HFF-Myc (cell line): ENCODE measurements at regions not wholly inside any gene's neighbourhood (a gene's known extent, or its start where the extent isn't known, plus 50 kb on each side); places are given as distances from the start of the nearest gene placed in this dataset.

ENCODE experiments used
- DNase-seq: peaks from one replicate; pipeline ENCODE4 v3.0.0-alpha.2; 2011; ENCODE audit warnings: low read depth; ENCODE audit errors: extremely low read depth
- H3K4me3 ChIP-seq: replicated peaks from 2 replicates; pipeline ENCODE4 v1.5.1; 2011; ENCODE audit warnings: low read depth, mild to moderate bottlenecking, control low read depth, low read length
- CTCF ChIP-seq: IDR thresholded peaks from 2 replicates; pipeline ENCODE4 v1.5.1; 2012; ENCODE audit warnings: mild to moderate bottlenecking, low read depth, low read length, control low read depth; ENCODE audit errors: missing control alignments

DNA sequence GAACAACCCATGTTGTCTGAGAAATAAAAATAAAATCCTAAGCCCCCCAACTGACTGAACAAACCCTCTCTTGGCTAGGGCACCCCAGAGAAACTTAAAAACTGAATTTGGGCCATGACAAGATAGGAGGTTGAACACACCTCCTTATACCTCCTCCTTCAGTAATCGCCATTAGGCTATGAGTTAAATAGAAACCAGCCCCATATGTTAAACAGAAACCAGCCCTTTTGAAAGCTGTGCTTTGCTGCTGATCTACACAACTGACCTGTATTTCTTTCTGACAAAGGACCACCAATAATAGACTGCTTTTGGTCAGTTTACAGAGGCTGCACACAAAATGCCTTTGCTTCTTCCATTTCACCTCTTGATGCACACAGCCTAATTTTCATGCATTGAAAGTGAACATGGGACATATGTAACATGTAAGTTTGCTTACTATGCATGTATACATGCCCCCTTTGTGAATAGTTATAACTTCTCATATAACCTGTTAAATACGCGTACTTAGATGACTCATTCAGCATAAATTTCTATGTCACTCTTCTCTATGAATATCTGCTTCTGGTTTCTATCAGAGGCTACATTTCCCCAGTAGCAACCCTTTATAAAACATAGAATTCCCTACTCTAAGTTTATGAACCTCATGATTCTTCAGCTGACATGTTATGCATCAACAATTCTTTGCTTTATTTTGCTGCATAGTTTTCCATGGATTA, 462.9 kb downstream of the COL12A1 start:
- no peak for DNase-seq
- TF ChIP-seq CTCF, result no peak
- no peak overlapping the region for H3K4me3 ChIP-seq

DNA sequence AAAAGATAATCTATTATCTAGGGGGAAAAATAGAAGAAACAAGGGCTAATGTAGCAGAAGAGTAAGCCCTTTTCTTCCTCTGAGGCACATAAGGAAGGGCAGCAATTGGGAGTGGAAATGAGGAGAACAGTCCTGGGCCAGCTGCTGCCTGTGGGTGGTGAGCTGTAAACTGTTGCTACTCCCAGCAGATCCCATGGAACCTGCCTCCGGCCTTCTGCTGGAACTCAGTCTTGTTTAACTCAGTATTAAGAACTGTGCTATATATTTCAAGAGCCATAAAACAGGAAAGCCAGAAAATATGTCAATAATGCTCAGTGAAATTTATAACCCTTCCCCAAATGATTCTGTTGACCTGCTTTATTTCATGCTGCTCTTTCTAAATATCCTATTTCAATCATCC, 464.2 kb downstream of the COL12A1 start:
- no peak for TF ChIP-seq CTCF
- no peak for DNase-seq
- H3K4me3 ChIP-seq, result no peak overlapping the region

DNA sequence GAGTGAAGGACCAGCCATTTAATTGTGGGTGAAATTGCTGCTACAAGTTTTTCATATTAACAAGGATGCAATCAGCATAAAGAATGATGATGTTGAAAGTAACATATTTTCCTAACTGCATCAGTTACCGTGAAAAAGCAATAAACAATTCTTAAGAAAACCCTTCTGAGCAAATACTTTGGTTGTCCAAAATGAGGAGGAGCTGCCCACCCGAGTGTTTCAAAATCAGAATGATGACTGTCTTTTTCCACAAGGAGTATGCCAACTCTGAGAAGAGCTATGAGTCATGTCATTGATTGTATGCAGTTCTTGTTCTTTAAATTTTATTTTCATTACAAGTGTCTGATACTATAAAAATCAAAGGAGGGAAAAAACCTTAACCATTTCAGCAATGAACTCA, 470.5 kb downstream of the COL12A1 start:
- no peak overlapping the region for H3K4me3 ChIP-seq
- TF ChIP-seq CTCF, result no peak
- DNase-seq, result no peak

DNA sequence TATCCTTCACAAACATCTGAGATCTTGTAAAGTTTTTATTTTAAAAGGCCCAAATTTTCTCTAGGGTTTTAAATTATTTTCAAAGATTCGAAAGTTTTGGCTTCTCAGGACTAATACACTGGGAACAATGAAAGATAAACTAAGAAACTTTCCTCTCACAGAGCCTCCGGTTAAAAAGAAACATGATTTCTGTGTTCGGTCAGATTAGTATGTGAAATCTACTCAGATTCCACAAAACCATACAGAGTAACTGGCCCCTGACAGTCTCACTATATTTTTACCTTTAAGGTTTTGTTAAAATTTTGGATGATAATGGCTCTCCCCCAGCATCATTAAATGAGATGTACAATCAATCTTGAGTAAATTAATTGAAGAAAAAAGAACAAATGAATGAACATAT, 471.0 kb downstream of the COL12A1 start:
- TF ChIP-seq CTCF, result no peak
- no peak for DNase-seq
- no peak overlapping the region for H3K4me3 ChIP-seq

- no peak for TF ChIP-seq CTCF
- H3K4me3 ChIP-seq, result no peak overlapping the region
- DNase-seq, result no peak
Observed at GRCh38 chr6:74733830-74734620, 471.8 kb downstream of the COL12A1 start.

DNA sequence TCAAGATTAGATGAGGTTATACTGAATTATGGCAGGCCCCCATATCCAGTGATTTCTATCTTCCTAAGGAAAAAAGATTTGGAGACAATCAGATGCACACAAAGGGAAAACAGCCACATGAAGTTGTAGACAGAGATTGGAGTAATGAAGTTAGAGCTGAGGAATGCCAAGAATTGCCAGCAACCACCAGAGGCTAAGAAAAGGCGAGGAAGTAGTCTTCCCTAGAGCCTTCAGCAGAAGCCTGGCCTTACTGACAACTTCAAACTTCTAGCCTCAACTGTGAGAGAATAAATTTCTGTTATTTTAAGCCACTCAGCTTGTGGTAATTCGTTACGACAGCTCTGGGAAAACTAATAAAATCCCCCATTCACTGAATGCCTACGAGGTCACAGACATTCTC, 473.9 kb downstream of the COL12A1 start:
- H3K4me3 ChIP-seq, result no peak overlapping the region
- no peak for TF ChIP-seq CTCF
- no peak for DNase-seq
